HEK293T (cell line): ENCODE measurements at regions not wholly inside any gene's neighbourhood (a gene's known extent, or its start where the extent isn't known, plus 50 kb on each side); places are given as distances from the start of the nearest gene placed in this dataset.
A peak's percentile ranks its signal among the peaks of the same experiment; 100 is the strongest.

ENCODE experiments used
- CTCF ChIA-PET: fragments of 350-600 bp; formaldehyde crosslinking; extraction: SDS; loops from one replicate; lab custom pipeline; 2021; ENCODE audit warnings: antibody characterized with exemption, inconsistent platforms; lab: Yijun Ruan, JAX
- POLR2A ChIA-PET: fragments of 350-600 bp; formaldehyde crosslinking; extraction: SDS; loops from one replicate; lab custom pipeline; 2020; ENCODE audit warnings: antibody characterized with exemption, inconsistent platforms; lab: Yijun Ruan, JAX
- DNase-seq: peaks from one replicate; pipeline ENCODE4 v3.0.0; 2012; ENCODE audit warnings: mixed read lengths; ENCODE audit errors: extremely low spot score
- ARNT ChIP-seq: fragments of 450-650 bp; IDR thresholded peaks from 2 replicates; pipeline ENCODE4 v1.6.1; 2017; ENCODE audit warnings: mild to moderate bottlenecking
- BHLHE40 ChIP-seq: fragments of 450-650 bp; IDR thresholded peaks from 2 replicates; pipeline ENCODE4 v1.6.1; 2016; ENCODE audit warnings: mild to moderate bottlenecking, moderate library complexity, borderline replicate concordance
- CTBP1 ChIP-seq: fragments of 450-650 bp; IDR thresholded peaks from 2 replicates; pipeline ENCODE4 v1.6.1; 2016; ENCODE audit warnings: borderline replicate concordance
- ELF4 ChIP-seq: fragments of 450-650 bp; IDR thresholded peaks from 2 replicates; pipeline ENCODE4 v1.6.1; 2017; ENCODE audit warnings: antibody characterized with exemption
- FOXA1 ChIP-seq: fragments of 450-650 bp; IDR thresholded peaks from 2 replicates; pipeline ENCODE4 v1.6.1; 2016; ENCODE audit warnings: mild to moderate bottlenecking
- FOXK2 ChIP-seq: fragments of 450-650 bp; IDR thresholded peaks from 2 replicates; pipeline ENCODE4 v1.6.1; 2016; ENCODE audit warnings: mild to moderate bottlenecking
- FOXM1 ChIP-seq: fragments of 450-650 bp; IDR thresholded peaks from 2 replicates; pipeline ENCODE4 v1.6.1; 2017; ENCODE audit warnings: mild to moderate bottlenecking, borderline replicate concordance
- HDGF ChIP-seq: fragments of 450-650 bp; IDR thresholded peaks from 2 replicates; pipeline ENCODE4 v1.6.1; 2017; ENCODE audit warnings: antibody characterized with exemption, borderline replicate concordance
- L3MBTL2 ChIP-seq: fragments of 450-650 bp; conservative IDR thresholded peaks from 2 replicates; pipeline ENCODE4 v1.6.1; 2016; ENCODE audit warnings: mild to moderate bottlenecking
- LEF1 ChIP-seq: fragments of 450-650 bp; IDR thresholded peaks from 2 replicates; pipeline ENCODE4 v1.6.1; 2017; ENCODE audit warnings: mild to moderate bottlenecking, borderline replicate concordance
- NFRKB ChIP-seq: fragments of 450-650 bp; IDR thresholded peaks from 2 replicates; pipeline ENCODE4 v1.6.1; 2016; ENCODE audit warnings: mild to moderate bottlenecking, moderate library complexity
- SP1 ChIP-seq: fragments of 450-650 bp; IDR thresholded peaks from 2 replicates; pipeline ENCODE4 v1.6.1; 2017
- SUZ12 ChIP-seq: fragments of 450-650 bp; IDR thresholded peaks from 2 replicates; pipeline ENCODE4 v1.6.1; 2016; ENCODE audit warnings: mild to moderate bottlenecking
- TARDBP ChIP-seq: fragments of 450-650 bp; IDR thresholded peaks from 2 replicates; pipeline ENCODE4 v1.6.1; 2016
- ZNF384 ChIP-seq: fragments of 450-650 bp; IDR thresholded peaks from 2 replicates; pipeline ENCODE4 v1.6.1; 2016
- TF ChIP-seq, protein P1 (sequence below): fragments of 450-650 bp; IDR thresholded peaks from 2 replicates; pipeline ENCODE4 v1.6.1; 2016

DNA sequence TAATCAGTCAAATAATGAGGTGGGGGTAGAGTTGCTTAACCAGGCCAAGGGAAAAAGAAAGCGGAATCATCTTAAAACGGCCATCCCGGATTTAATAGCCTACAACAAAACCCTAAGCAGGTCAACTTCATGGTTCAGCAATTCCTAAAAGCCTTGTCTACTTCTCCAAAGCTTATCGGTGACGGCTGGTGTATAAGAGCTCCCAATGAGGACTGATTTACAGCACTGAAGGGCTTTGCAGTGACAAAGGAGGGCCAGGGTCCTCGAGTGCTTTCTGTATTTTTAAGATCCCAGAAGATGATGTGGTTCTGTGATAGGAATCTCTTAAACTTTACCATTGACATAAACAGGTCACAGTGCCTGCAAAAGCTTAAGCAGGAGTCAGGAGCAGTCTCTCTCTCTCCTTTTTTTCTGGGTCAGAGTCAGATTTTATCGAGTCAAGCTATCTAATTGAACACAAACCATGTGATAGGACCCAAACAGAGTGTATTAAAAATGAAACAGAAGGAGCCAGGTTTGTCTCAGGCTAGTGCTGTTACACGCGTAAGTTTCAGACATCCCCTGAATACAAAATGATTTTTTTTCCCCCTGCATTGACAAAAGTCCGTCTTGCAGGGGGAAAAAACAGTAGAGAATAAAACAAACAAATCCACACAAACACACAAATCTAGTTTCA, 663.6 kb upstream of the ZNF608 start:
- peak; percentile 39 for DNase-seq
- ChIA-PET CTCF (interaction anchor here (0.6 to 1.0 kb wide), 6 partner anchors 135 to 1297 kb away, joined by 3 to 8 read pairs (median 4); no protein-coding TSS in a partner anchor), POLR2A (interaction anchor here (0.8 to 4.1 kb wide), 12 partner anchors 37 to 671 kb away, joined by 3 to 26 read pairs (median 4); no protein-coding TSS in a partner anchor)
- TF ChIP-seq TARDBP (no peak), SUZ12 (no peak), CTBP1 (peak; percentile 87), L3MBTL2 (no peak), BHLHE40 (no peak), FOXK2 (no peak)
- TF ChIP-seq, protein P1, sequence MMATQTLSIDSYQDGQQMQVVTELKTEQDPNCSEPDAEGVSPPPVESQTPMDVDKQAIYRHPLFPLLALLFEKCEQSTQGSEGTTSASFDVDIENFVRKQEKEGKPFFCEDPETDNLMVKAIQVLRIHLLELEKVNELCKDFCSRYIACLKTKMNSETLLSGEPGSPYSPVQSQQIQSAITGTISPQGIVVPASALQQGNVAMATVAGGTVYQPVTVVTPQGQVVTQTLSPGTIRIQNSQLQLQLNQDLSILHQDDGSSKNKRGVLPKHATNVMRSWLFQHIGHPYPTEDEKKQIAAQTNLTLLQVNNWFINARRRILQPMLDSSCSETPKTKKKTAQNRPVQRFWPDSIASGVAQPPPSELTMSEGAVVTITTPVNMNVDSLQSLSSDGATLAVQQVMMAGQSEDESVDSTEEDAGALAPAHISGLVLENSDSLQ, result peak; percentile 89

DNA sequence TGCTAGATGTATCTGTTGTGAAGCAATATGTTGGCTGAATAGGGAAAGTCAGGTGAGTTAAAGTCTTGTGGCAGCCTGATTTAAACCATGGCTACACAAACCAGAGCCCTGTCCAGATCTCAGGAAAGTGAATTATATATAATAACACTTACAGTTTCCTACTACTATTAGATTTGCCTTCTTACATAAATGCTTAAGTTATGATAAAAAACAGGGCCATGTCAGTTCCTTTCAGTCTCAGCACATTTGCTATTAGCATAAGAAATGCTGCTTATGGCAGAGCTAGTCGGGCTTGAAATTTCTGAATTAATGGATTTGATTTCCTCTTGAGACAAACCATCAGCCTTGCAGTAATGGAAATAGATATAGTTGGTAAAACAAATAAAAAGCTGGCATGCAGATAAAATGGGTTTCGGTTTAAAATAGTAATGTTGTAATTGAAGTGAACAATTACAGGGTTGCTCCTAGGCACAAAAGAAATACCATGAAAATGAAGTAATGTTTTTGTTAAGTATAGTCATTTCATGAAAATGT, 664.2 kb upstream of the ZNF608 start:
- no peak for DNase-seq
- ChIA-PET POLR2A (interaction anchor here (1.1 to 4.1 kb wide), 4 partner anchors 74 to 672 kb away, joined by 3 to 26 read pairs (median 14); no protein-coding TSS in a partner anchor), CTCF (interaction anchor here (1.0 to 2.2 kb wide), 3 partner anchors 165 to 425 kb away, joined by 3 to 5 read pairs (median 3); no protein-coding TSS in a partner anchor)
- TF ChIP-seq CTBP1, result peak; percentile 58; the same call in 1 of the 2 replicates
- TF ChIP-seq ARNT, result 0 out of 2 replicates have a peak, but pooled peaks have one; percentile 26
- no peak for TF ChIP-seq NFRKB
- TF ChIP-seq FOXK2, result no peak
- no peak for TF ChIP-seq SUZ12
- no peak for TF ChIP-seq BHLHE40

DNA sequence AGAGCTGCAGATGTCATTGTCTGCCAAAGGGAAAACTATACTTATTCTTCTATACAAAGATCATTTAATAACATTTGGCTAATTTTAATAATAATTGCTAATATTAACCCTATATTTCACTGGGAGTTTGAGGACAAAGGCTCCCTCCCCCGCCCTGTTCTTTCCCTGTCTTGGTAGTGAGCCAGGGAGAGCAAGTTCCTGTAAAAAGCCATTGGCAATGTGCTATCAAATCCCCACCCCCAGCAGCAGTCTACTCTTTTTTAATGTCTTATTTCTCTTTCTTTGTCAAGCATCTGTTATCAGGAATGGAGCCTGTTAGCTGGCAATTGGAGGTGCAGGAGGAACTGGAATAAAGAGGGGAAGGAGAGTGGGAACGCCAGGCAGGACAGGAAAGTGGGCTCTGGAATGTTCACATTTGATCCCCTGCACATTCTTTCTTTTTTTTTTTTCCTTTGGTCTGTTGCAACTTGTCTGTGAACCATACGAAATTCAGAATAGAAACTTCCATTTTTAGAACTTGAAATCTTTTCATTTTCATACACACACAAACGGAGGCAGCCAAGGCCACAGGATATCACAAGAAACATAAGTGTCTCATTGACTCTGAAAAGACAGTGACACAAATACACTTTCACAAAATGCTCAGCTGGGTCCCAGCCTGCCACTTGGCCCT, 664.8 kb upstream of the ZNF608 start:
- ChIA-PET CTCF (interaction anchor here (1.1 to 2.2 kb wide), 2 partner anchors 164 to 424 kb away, joined by 3 to 5 read pairs; no protein-coding TSS in a partner anchor), POLR2A (interaction anchor here (1.1 to 4.1 kb wide), 4 partner anchors 9 to 135 kb away, joined by 3 to 26 read pairs (median 12); no protein-coding TSS in a partner anchor)
- TF ChIP-seq ELF4 (no peak), TARDBP (no peak), FOXK2 (no peak), FOXM1 (no peak), SUZ12 (no peak), ZNF384 (peak; percentile 86)
- TF ChIP-seq, protein P1, result no peak
- peak; percentile 17 for DNase-seq

DNA sequence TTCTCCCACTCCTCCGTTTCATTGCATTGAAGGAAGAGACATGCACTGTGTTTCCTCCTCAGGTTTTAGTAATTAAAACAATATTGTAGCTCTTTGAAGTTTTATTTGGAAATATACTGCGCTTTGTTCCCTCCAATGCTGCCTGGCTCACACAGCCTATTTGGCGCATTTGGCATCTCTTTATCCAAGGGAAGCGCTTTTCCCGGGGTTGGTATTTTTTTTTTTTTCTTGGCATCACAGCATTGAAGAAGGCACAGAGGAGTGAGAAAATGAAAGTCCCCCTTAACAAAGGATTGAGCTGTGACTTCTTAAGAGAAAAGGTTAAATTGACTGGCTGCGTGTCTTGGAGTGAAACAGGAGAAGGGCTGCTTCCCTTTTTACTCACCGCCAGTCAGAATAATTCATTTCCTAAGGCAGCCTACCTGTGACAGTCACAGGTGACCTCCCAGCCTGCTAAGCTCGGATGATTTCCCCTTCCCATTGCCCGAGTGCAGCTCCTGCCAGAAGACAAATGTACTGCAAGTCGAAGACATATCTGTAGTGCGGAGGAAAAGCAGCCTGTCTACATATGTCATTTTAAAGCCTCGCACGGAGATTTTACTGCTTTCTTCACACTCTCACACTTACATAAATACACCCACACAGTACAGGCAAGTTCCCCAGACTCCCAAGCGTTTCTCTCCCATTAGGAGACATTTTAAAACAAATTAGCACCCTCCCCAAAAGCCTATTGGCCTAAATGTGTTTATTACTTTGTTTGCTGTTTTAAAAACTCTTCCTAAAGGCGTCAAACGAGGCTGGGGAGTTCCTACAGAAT, 665.5 kb upstream of the ZNF608 start:
- DNase-seq, result peak; percentile 10
- CTCF ChIA-PET, result interaction anchor here (1.1 to 2.2 kb wide), 2 partner anchors 163 to 423 kb away, joined by 3 to 5 read pairs; no protein-coding TSS in a partner anchor
- TF ChIP-seq, protein P1, result peak; percentile 32; the same call in 1 of the 2 replicates
- TF ChIP-seq BHLHE40, result no peak
- POLR2A ChIA-PET, result interaction anchor here (1.1 to 1.9 kb wide), 3 partner anchors 10 to 73 kb away, joined by 3 to 6 read pairs (median 3); no protein-coding TSS in a partner anchor

DNA sequence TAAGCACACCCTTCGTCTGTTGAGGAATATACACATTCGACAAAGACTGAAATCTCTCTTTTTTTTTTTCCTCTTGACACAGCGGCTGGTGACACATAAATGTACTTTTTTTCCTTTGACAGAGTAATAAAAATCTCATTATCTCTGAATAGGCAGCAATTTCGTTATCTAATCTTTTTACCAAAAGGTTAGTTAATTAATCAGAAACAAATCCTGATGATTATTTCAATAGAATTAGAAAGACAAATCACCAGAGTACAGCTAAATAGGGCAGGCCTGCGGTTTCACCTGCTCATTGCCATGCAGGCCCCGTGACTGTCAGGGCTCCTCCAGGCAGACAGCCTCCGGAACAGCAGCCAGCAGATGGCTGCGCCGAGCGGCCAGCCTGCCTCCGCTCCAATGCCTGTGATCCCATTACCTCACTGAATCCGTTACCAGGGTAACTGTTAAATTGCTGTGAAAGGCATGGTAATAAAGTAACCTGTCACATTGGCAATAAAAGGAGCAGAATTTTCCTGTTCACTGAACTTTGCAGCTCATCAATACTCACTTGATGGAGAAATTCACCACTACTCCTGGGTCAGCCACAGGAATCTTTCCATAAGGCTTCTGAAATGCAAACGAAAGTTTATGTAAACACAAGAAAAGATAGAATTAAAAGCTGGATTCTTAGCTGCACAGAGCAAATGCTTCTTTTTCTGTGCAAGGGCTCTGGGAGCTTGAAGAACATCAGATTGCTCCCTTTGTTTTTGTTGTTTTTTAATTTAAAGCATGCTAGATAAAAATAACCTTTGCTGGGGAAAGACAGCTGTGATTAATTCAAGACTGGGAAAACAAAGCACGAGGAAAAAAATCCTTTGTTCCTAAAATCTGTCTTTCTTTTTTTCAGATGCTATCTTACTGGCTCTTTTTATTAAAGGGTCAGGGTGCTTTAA, 666.4 kb upstream of the ZNF608 start:
- TF ChIP-seq SUZ12, result no peak
- no peak for TF ChIP-seq SP1
- TF ChIP-seq TARDBP, result no peak
- 0 out of 2 replicates have a peak, but pooled peaks have one; percentile 19 for TF ChIP-seq ZNF384
- TF ChIP-seq LEF1, result no peak
- no peak for TF ChIP-seq FOXK2
- TF ChIP-seq ELF4, result no peak
- TF ChIP-seq, protein P1, result peak; percentile 96
- no peak for TF ChIP-seq FOXM1
- TF ChIP-seq L3MBTL2, result no peak
- no peak for TF ChIP-seq NFRKB
- no peak for TF ChIP-seq FOXA1
- no peak for TF ChIP-seq BHLHE40
- TF ChIP-seq HDGF, result no peak
- TF ChIP-seq ARNT, result peak; percentile 53; the same call in 1 of the 2 replicates
- TF ChIP-seq CTBP1, result peak; percentile 73; the same call in 1 of the 2 replicates
- peak; percentile 78 for DNase-seq
- ChIA-PET POLR2A (interaction anchor here (0.7 to 1.9 kb wide), 4 partner anchors 11 to 163 kb away, joined by 3 to 6 read pairs (median 3); no protein-coding TSS in a partner anchor), CTCF (interaction anchor here (2.2 kb wide), 1 partner anchor 423 kb away, joined by 5 read pairs; no protein-coding TSS in a partner anchor)
